GM19455 (cell line): ENCODE measurements at regions not wholly inside any gene's neighbourhood (a gene's known extent, or its start where the extent isn't known, plus 50 kb on each side); places are given as distances from the start of the nearest gene placed in this dataset.

Source experiments
- ATAC-seq: cut with Tn5 transposase; IDR thresholded peaks from one replicate; pipeline ENCODE4 v1.9.1; 2021; ENCODE audit not compliant: unreplicated experiment

GRCh38 chr1:82555501-82555900, 754.8 kb downstream of the ADGRL2 start:
- no peak for ATAC-seq

- no peak for ATAC-seq
Measured at GRCh38 chr1:82549841-82550240, 749.1 kb downstream of the ADGRL2 start.

DNA sequence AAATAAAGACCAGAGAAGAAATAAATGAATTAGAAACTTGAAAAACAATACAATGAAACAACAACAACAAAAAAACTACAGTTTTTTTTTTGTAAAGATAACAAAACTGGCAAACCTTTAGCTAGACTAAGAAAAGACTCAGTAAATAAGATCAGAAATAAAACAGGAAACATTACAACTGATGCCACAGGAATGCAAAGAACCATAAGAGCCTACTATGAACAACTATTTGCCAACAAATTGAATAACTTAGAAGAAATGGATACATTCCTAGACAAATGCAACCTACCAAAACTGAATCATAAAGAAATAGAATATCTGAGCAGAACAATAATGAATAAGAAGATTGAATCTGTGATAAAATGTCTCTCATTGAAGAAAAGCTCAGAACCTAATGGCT, 742.0 kb downstream of the ADGRL2 start:
- ATAC-seq = no peak

DNA sequence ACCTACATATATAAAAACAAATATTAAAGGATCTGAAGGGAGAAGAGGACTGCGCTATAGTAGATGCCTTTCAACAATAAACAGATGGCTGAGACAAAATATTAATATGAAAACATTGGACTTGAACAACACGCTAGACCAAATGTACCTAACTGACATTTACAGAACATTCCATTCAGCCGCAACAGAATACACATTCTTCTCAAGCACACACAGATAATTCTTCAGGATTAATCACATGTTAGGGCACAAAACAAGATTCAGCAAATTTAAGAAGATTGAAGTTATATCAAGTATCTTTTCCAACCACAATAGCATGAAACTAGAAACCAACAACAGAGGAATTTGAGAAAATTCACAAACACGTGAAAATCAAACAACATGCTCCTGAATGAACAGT, 741.4 kb downstream of the ADGRL2 start:
- ATAC-seq = no peak

GRCh38 chr1:82540006-82540405, 739.3 kb downstream of the ADGRL2 start:
- no peak for ATAC-seq

DNA sequence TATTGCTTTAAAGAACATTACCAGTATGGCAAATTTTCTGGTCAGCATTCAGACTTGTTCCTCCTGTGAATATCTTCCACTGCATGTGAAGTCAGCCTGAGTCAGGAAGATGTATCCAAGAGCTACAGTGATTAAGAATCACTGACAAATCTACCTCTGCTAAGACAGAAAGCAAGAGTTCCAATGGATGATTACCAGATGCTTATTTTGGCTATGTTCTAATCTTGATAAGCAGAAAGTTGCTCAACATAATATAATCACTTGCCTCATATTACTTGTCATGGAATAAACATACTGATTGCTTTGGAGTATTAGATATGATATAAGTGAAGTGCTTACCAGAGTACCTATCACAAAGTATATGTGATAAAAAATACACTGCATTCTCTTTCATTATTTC, 738.1 kb downstream of the ADGRL2 start:
- no peak for ATAC-seq

- ATAC-seq = no peak
Measured at GRCh38 chr1:82534996-82535395, 734.3 kb downstream of the ADGRL2 start.

DNA sequence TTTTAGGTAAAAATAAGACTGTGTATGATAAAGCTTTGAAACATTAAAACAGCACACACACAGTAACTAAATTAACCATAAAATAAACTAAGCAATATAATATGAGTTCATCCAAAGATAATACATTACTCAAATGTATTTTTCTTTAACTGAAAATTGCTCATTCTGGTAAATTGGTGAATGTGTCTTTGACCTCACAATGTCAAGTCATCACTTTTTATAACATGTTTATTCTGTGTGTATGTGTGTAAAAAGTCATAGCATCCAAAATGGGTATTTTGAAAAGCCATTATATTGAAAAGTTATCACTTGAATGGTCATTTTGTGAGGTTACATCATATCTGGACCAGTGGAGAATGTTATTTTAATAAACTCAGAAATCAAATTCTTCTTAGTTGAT, 724.6 kb downstream of the ADGRL2 start:
- no peak for ATAC-seq

- ATAC-seq = no peak
Measured at GRCh38 chr1:82520611-82521010, 719.9 kb downstream of the ADGRL2 start.

GRCh38 chr1:82517586-82517985, 716.9 kb downstream of the ADGRL2 start:
- ATAC-seq = no peak

- ATAC-seq = no peak
Measured at GRCh38 chr1:82515650-82516049, 714.9 kb downstream of the ADGRL2 start.

- ATAC-seq = no peak
Measured at GRCh38 chr1:82511441-82511840, 710.7 kb downstream of the ADGRL2 start.

DNA sequence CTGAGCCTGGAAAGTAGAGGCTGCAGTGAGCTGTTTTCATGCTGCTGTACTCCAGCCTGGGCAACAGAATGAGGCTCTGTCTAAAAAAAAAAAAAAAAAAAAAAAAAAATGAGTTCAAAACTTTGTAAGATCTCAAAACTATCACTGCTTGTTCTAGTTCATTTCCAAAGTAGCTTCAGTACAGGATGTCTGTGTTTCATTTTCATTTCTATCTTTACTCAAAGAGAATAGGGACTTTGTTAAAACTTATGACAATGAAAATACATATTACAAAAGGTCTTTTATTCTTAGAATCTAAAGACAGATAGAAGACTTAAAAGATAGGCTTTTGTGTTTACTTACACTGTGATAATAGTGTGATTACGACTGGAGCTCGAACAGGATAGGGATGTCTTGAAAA, 709.7 kb downstream of the ADGRL2 start:
- ATAC-seq = no peak

- ATAC-seq = no peak
Measured at GRCh38 chr1:82507011-82507410, 706.3 kb downstream of the ADGRL2 start.

DNA sequence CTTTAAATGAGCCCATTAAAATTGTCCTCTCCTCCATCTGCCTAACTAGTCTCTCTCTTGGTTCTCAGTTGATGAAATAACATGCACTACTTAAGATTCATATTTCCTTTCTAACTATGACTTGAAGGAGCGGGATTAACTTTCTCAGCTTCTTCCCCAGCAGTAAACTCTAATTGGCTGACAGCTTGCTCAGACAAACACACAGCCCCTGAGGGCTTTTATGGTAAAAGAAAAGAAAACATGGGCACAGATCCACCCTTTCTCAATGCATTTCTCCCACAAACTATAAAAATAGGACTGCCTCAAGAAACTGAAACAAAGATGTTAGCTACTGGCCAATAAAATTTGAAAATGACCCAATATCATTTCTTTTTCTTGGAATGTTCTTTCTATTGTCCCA, 703.1 kb downstream of the ADGRL2 start:
- no peak for ATAC-seq

GRCh38 chr1:82499022-82499421, 698.3 kb downstream of the ADGRL2 start:
- no peak for ATAC-seq

GRCh38 chr1:82494117-82494516, 693.4 kb downstream of the ADGRL2 start:
- no peak for ATAC-seq

DNA sequence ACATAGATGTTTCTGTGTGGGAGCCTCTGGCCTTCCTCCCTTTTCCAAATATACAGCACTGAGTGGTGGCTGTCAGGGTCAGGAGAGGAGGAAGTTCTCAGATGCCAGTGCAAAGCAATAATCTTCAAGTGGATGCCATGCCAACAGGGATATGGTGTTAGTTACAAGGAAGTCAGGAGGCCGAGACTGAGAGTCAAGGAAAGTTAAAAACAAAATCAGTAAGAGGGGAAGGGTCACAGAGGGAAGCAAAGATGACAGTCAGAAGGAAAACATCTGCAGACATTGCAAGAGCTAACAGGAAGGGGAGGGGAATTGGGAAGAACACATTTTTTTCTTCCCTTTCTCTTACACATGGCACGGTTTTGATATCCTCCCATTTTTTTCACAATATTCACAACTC, 691.4 kb downstream of the ADGRL2 start:
- no peak for ATAC-seq

GRCh38 chr1:82491301-82492048, 690.7 kb downstream of the ADGRL2 start:
- ATAC-seq = no peak

GRCh38 chr1:82487778-82488177, 687.0 kb downstream of the ADGRL2 start:
- ATAC-seq = no peak

- no peak for ATAC-seq
Measured at GRCh38 chr1:82486969-82487368, 686.2 kb downstream of the ADGRL2 start.

DNA sequence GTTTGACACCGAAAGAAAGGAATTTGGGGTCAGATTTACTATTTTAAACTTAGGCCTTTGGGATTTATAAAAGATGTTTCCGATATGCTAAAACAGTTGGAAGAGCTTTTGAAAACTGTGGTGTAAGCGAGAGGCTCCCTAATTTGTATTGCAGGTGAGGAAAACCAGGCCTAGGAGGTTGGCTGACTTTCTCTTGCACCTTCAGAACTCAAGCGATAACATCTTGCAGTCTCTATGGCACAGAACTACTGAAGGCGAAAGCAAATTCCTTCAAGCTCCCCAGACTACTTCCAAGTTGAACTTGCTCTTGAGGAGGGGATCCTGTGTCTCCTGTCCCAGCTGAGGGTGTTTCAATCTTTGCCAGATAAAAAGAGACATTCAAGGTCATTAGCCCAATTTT, 685.7 kb downstream of the ADGRL2 start:
- no peak for ATAC-seq
